ENCODE measurements at regions not wholly inside any gene's neighbourhood (a gene's known extent, or its start where the extent isn't known, plus 50 kb on each side); places are given as distances from the start of the nearest gene placed in this dataset.
"Not testable (repeated sequence)": the region's sequence is repeated elsewhere in the genome, so short reads cannot be mapped to it uniquely, and the experiment has no call there.

- H3K4me3 Mint-ChIP-seq, result no peak overlapping the region
These were observed 115.9 kb downstream of the KIF4B start for GRCh38 chr5:155129513-155129880.

DNA sequence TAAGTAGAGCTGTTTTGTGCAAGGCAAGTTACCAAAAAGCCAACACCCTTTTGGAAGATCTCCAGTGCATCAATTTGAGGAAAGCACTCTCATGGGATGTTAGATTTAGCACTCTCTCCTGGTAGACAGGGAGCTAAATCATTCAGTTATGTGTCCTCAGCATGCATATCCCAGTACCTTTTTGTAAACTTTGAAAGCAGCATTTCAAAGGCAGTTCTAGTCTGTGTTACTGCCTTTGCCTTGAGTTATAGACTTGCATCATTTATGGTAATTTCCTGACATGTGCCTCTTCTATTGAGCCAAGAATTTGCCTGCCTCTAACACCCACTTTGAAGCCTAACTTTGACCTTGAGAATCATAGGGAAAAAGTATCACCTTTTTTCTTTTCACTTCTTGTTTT is 120.6 kb downstream of the KIF4B start:
- H3K9me3 Mint-ChIP-seq, result no peaks in the 10 kb centered on the region
- H3K27me3 Mint-ChIP-seq (ENCODE audit: low read depth in 3 of 3), result peaks cover 2 to 12% (median 7%) of the 10 kb centered on the region in 3 donors
- DNase-seq, result no peak
- H3K4me3 Mint-ChIP-seq, result no peak overlapping the region
- no peaks in the 10 kb centered on the region for H3K36me3 Mint-ChIP-seq
- H3K4me1 Mint-ChIP-seq, result no peaks in the 10 kb centered on the region
- H3K27ac Mint-ChIP-seq, result no peak overlapping the region

More at GRCh38 chr5:155129513-155129880, 115.9 kb downstream of the KIF4B start:
- peaks cover 2 to 10% (median 3%) of the 10 kb centered on the region in 3 donors for H3K27me3 Mint-ChIP-seq (ENCODE audit: low read depth in 3 of 3)
- no peak for DNase-seq
- H3K4me1 Mint-ChIP-seq, result no peaks in the 10 kb centered on the region
- H3K9me3 Mint-ChIP-seq, result peaks cover 0 to 5% (median 0%) of the 10 kb centered on the region in 6 donors
- H3K36me3 Mint-ChIP-seq, result no peaks in the 10 kb centered on the region
- no peak overlapping the region for H3K27ac Mint-ChIP-seq

DNA sequence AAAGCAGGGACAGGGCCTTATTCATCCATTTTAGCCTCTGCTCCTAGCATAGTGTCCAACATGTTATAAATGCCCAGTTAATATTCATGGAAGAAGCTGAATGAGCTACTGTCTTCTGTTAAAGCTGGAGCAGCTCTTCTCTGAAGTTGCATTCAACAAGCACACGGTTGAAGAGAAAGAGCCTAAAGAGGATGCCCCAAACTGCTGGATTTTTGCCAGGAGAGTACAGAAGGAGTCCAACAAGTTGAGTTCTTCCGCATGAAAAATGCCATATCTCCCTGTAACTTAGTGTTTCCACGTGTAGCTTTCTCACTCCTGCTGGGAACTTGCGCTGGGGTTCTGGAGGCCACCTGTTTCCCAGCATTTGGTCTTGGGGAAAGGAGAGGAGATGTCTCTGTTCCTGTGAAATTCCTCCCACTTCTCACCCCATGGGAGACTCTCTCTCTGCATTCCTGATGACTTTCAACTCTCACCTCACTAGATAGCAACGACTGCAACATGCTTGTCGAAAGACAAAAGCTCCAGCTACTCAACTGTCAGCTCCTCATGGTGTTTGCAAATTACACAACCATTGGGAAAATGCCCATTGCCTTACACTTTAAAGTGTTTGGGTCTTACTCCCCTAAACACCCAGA is 122.8 kb downstream of the KIF4B start:
- DNase-seq, result no peak
- Mint-ChIP-seq H3K36me3 (no peaks in the 10 kb centered on the region), H3K27me3 (ENCODE audit: low read depth in 3 of 3) (peaks cover 2 to 9% (median 6%) of the 10 kb centered on the region in 3 donors), H3K4me3 (no peak overlapping the region), H3K27ac (no peak overlapping the region), H3K4me1 (peaks cover 0 to 2% of the 10 kb centered on the region in 2 donors), H3K9me3 (no peaks in the 10 kb centered on the region)

- H3K4me1 Mint-ChIP-seq, result peaks cover 0 to 2% of the 10 kb centered on the region in 2 donors
These were observed 124.1 kb downstream of the KIF4B start for GRCh38 chr5:155137683-155138082.

GRCh38 chr5:155140646-155141045 is 127.1 kb downstream of the KIF4B start:
- DNase-seq, result no peak
- Mint-ChIP-seq H3K27ac (no peak overlapping the region), H3K4me3 (no peak overlapping the region), H3K27me3 (ENCODE audit: low read depth in 3 of 3) (peaks cover 2 to 13% (median 10%) of the 10 kb centered on the region in 3 donors), H3K4me1 (peaks cover 0 to 2% of the 10 kb centered on the region in 2 donors), H3K36me3 (no peaks in the 10 kb centered on the region), H3K9me3 (no peaks in the 10 kb centered on the region)

More at GRCh38 chr5:155137683-155138082, 124.1 kb downstream of the KIF4B start:
- no peak for DNase-seq
- no peak overlapping the region for H3K4me3 Mint-ChIP-seq
- no peaks in the 10 kb centered on the region for H3K36me3 Mint-ChIP-seq
- H3K27ac Mint-ChIP-seq, result no peak overlapping the region
- H3K9me3 Mint-ChIP-seq, result no peaks in the 10 kb centered on the region
- H3K27me3 Mint-ChIP-seq (ENCODE audit: low read depth in 3 of 3), result peaks cover 2 to 9% (median 6%) of the 10 kb centered on the region in 3 donors

DNA sequence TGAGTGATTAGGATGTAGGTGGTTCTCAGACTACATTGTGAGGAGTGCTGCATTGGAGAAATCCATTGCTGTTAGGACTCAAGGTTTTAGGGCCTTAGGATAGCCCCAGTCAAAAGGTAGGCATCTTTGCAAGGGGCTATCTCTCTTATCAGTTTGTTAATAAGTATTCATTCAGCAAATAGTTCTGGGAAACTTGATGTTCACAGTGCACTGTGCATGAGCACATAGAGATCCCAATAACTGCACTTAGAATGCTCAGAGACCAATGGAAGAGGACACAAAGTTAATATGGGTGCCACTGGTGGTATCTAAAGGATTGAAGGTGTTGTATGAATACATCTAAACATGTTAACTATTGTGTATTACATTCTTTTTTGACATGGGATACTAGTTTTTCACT is 131.4 kb downstream of the KIF4B start:
- Mint-ChIP-seq H3K9me3 (no peaks in the 10 kb centered on the region), H3K27ac (no peak overlapping the region), H3K36me3 (no peaks in the 10 kb centered on the region), H3K4me1 (no peaks in the 10 kb centered on the region), H3K27me3 (ENCODE audit: low read depth in 3 of 3) (peaks cover 2 to 7% (median 6%) of the 10 kb centered on the region in 3 donors), H3K4me3 (no peak overlapping the region)
- DNase-seq, result no peak

DNA sequence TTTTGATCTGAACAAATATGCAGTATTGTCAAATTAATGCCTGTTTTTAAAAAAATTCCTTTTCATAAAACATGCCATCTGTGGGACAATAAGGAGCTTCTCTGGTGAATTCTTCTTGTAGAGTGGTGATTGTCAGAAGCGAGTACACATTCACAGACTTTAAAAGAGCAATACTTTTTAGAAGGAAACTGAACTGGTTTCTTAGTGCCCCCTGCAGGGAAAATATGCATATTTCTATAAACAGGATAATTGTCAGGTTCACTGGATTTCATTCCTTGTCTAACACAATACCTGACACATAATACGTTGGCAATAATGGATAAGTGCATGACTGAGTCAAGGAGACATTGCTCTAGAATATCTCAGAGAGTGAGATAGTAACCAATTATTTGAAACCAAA is 133.7 kb downstream of the KIF4B start:
- H3K27ac Mint-ChIP-seq, result no peak overlapping the region
- peaks cover 2 to 7% (median 6%) of the 10 kb centered on the region in 3 donors for H3K27me3 Mint-ChIP-seq (ENCODE audit: low read depth in 3 of 3)
- no peaks in the 10 kb centered on the region for H3K9me3 Mint-ChIP-seq
- no peak overlapping the region for H3K4me3 Mint-ChIP-seq
- no peaks in the 10 kb centered on the region for H3K36me3 Mint-ChIP-seq
- no peak for DNase-seq
- no peaks in the 10 kb centered on the region for H3K4me1 Mint-ChIP-seq

GRCh38 chr5:155148694-155149093 is 135.1 kb downstream of the KIF4B start:
- DNase-seq, result no peak
- Mint-ChIP-seq H3K9me3 (peaks cover 0 to 3% (median 0%) of the 10 kb centered on the region in 6 donors), H3K4me1 (no peaks in the 10 kb centered on the region), H3K36me3 (no peaks in the 10 kb centered on the region), H3K27me3 (ENCODE audit: low read depth in 3 of 3) (peaks cover 2 to 9% (median 6%) of the 10 kb centered on the region in 3 donors), H3K27ac (no peak overlapping the region), H3K4me3 (no peak overlapping the region)

- Mint-ChIP-seq H3K27ac (no peak overlapping the region), H3K4me1 (no peaks in the 10 kb centered on the region)
These were observed 136.5 kb downstream of the KIF4B start for GRCh38 chr5:155150012-155150411.

GRCh38 chr5:155154973-155155372 is 141.4 kb downstream of the KIF4B start:
- no peak overlapping the region for H3K4me3 Mint-ChIP-seq
- DNase-seq, result no peak
- no peaks in the 10 kb centered on the region for H3K36me3 Mint-ChIP-seq
- peaks cover 0 to 2% (median 0%) of the 10 kb centered on the region in 3 donors for H3K27me3 Mint-ChIP-seq (ENCODE audit: low read depth in 3 of 3)
- H3K9me3 Mint-ChIP-seq, result peaks cover 0 to 5% (median 0%) of the 10 kb centered on the region in 6 donors
- H3K27ac Mint-ChIP-seq, result no peak overlapping the region
- no peaks in the 10 kb centered on the region for H3K4me1 Mint-ChIP-seq

More at GRCh38 chr5:155150012-155150411, 136.5 kb downstream of the KIF4B start:
- Mint-ChIP-seq H3K4me3 (no peak overlapping the region), H3K36me3 (no peaks in the 10 kb centered on the region), H3K9me3 (peaks cover 0 to 3% (median 0%) of the 10 kb centered on the region in 6 donors), H3K27me3 (ENCODE audit: low read depth in 3 of 3) (peaks cover 2 to 6% (median 6%) of the 10 kb centered on the region in 3 donors)
- no peak for DNase-seq

DNA sequence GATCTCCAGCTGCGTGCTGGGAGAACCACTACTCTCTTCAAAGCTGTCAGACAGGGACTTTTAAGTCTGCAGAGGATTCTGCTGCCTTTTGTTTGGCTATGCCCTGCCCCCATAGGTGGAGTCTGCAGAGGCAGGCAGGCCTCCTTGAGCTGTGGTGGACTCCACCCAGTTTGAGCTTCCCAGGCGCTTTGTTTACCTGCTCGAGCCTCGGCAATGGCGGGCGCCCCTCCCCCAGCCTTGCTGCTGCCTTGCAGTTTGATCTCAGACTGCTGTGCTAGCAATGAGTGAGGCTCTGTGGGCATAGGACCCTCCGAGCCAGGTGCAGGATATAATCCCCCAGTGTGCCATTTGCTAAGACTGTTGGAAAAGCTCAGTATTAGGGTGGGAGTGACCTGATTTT is 149.5 kb downstream of the KIF4B start:
- not testable (repeated sequence) for H3K4me3 Mint-ChIP-seq; H3K9me3 Mint-ChIP-seq; H3K36me3 Mint-ChIP-seq; H3K27me3 Mint-ChIP-seq (ENCODE audit: low read depth in 3 of 3); H3K4me1 Mint-ChIP-seq; DNase-seq; H3K27ac Mint-ChIP-seq

- Mint-ChIP-seq H3K4me3 (no peak overlapping the region), H3K4me1 (no peaks in the 10 kb centered on the region), H3K27me3 (ENCODE audit: low read depth in 3 of 3) (peaks cover 0 to 8% (median 2%) of the 10 kb centered on the region in 3 donors), H3K36me3 (peaks cover 0 to 4% (median 0%) of the 10 kb centered on the region in 3 donors), H3K27ac (no peak overlapping the region), H3K9me3 (peaks cover 0 to 18% (median 4%) of the 10 kb centered on the region in 6 donors)
- no peak for DNase-seq
These were observed 154.2 kb downstream of the KIF4B start for GRCh38 chr5:155167736-155168135.

DNA sequence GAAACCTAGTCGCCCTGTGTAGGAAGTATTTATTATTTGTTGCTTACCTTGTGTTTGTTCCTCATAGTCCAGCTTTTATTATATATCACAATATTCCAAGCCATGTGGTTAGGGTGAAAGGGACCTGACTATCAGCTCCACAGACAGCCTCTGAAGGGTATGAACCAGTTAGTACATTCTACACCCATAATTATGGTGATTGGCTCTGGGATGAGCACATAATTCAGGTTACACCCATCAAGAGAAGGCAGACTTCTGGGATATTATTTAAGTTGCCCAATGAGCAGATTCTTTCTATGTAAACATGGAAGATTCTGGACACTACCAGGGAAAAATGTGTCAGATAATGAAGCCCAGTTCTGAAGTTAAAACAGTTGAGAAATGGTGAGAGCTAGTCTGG is 168.0 kb downstream of the KIF4B start:
- H3K27ac Mint-ChIP-seq, result no peak overlapping the region
- DNase-seq, result no peak
- H3K9me3 Mint-ChIP-seq, result peaks cover 0 to 12% (median 4%) of the 10 kb centered on the region in 6 donors
- H3K4me3 Mint-ChIP-seq, result no peak overlapping the region
- no peaks in the 10 kb centered on the region for H3K4me1 Mint-ChIP-seq
- H3K36me3 Mint-ChIP-seq, result peaks cover 0 to 4% (median 0%) of the 10 kb centered on the region in 3 donors
- H3K27me3 Mint-ChIP-seq (ENCODE audit: low read depth in 3 of 3), result peaks cover 2% of the 10 kb centered on the region in 3 donors

GRCh38 chr5:155189476-155189875 is 175.9 kb downstream of the KIF4B start:
- Mint-ChIP-seq H3K9me3 (peaks cover 0 to 18% (median 3%) of the 10 kb centered on the region in 6 donors), H3K4me3 (no peak overlapping the region), H3K27ac (no peak overlapping the region), H3K36me3 (peaks cover 0 to 4% (median 0%) of the 10 kb centered on the region in 3 donors), H3K4me1 (no peaks in the 10 kb centered on the region), H3K27me3 (ENCODE audit: low read depth in 3 of 3) (peaks cover 0 to 6% (median 0%) of the 10 kb centered on the region in 3 donors)
- no peak for DNase-seq

GRCh38 chr5:155189981-155190380 is 176.4 kb downstream of the KIF4B start:
- Mint-ChIP-seq H3K4me3 (no peak overlapping the region), H3K9me3 (peaks cover 0 to 18% (median 3%) of the 10 kb centered on the region in 6 donors), H3K27ac (no peak overlapping the region), H3K27me3 (ENCODE audit: low read depth in 3 of 3) (peaks cover 0 to 6% (median 0%) of the 10 kb centered on the region in 3 donors), H3K4me1 (no peaks in the 10 kb centered on the region), H3K36me3 (peaks cover 0 to 4% (median 0%) of the 10 kb centered on the region in 3 donors)
- DNase-seq, result no peak
